ENCODE measurements at regions not wholly inside any gene's neighbourhood (a gene's known extent, or its start where the extent isn't known, plus 50 kb on each side); places are given as distances from the start of the nearest gene placed in this dataset.

DNA sequence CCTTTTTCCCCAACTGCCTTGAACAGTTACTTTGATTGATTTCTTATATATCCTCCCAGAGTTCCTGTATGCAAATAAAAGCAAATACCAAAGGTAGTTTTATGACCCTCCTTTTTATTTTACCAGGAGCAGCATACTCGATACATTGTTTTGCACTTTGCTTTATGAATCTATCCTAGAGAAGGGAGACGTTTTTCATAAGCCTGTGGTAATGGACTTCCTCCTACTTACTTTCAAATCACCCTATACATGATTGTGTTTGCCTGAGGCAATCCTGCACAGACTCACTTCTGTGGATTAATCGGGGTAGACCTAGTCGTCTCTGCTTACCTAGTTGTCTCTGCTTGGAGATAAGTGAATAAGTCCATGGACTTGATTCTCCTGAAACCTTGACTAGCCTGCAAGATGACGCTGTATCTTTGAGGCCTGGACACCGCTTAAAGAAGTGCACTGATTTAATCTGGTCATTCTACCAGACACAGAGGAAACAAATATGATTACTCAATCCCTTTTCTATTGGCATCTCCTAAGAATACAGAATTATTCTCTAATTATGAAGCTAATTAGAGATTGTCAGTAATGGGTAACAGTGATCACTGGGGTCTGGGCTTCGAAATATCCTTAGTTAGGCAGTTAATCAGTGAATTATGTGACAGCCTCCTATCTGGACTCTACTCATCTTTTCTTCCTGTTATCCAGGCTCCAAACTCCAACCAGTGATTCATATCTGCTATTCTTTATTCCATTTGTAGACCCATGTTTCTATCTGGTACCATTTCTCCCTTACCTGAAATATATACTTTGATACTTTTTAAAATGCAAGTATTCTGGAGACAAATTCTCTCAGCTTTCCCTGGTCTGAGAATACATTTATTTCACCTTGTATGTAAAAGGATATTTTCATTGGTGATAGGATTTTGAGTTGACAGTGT, 447.4 kb upstream of the TRIB2 start:
- H3K9me3 Mint-ChIP-seq = no peaks in the 10 kb centered on the region
- no peak overlapping the region for H3K27ac Mint-ChIP-seq
- peaks cover 3% of the 10 kb centered on the region for H3K27me3 Mint-ChIP-seq (ENCODE audit: insufficient read depth, low read depth)
- Histone ChIP-seq H2AFZ (replicated peaks) (no peak overlapping the region), H3K27me3 (no peaks in the 10 kb centered on the region), H3K4me1 (no peaks in the 10 kb centered on the region), H3K4me3 (no peak overlapping the region), H3K4me2 (no peak overlapping the region), H3K9ac (no peak overlapping the region), H4K20me1 (ENCODE audit: low read depth) (no peaks in the 10 kb centered on the region), H3K79me2 (ENCODE audit: low read depth) (no peaks in the 10 kb centered on the region), H3K36me3 (no peaks in the 10 kb centered on the region), H3K9me3 (ENCODE audit: low read depth) (no peaks in the 10 kb centered on the region), H3F3A (ENCODE audit: low read depth) (no peaks in the 10 kb centered on the region), H3K27ac (no peak overlapping the region)
- DNase-seq (ENCODE audit: low spot score) = no peak
- H3K4me3 Mint-ChIP-seq = no peak overlapping the region
- no peaks in the 10 kb centered on the region for H3K36me3 Mint-ChIP-seq
- TF ChIP-seq EZH2 (IDR thresholded peaks at IDR 0.05) = no peak
- TF ChIP-seq EZH2phosphoT487 (IDR thresholded peaks at IDR 0.05) = no peak
- TF ChIP-seq, protein P1, sequence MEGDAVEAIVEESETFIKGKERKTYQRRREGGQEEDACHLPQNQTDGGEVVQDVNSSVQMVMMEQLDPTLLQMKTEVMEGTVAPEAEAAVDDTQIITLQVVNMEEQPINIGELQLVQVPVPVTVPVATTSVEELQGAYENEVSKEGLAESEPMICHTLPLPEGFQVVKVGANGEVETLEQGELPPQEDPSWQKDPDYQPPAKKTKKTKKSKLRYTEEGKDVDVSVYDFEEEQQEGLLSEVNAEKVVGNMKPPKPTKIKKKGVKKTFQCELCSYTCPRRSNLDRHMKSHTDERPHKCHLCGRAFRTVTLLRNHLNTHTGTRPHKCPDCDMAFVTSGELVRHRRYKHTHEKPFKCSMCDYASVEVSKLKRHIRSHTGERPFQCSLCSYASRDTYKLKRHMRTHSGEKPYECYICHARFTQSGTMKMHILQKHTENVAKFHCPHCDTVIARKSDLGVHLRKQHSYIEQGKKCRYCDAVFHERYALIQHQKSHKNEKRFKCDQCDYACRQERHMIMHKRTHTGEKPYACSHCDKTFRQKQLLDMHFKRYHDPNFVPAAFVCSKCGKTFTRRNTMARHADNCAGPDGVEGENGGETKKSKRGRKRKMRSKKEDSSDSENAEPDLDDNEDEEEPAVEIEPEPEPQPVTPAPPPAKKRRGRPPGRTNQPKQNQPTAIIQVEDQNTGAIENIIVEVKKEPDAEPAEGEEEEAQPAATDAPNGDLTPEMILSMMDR (IDR thresholded peaks at IDR 0.05) = no peak
- no peaks in the 10 kb centered on the region for H3K4me1 Mint-ChIP-seq

DNA sequence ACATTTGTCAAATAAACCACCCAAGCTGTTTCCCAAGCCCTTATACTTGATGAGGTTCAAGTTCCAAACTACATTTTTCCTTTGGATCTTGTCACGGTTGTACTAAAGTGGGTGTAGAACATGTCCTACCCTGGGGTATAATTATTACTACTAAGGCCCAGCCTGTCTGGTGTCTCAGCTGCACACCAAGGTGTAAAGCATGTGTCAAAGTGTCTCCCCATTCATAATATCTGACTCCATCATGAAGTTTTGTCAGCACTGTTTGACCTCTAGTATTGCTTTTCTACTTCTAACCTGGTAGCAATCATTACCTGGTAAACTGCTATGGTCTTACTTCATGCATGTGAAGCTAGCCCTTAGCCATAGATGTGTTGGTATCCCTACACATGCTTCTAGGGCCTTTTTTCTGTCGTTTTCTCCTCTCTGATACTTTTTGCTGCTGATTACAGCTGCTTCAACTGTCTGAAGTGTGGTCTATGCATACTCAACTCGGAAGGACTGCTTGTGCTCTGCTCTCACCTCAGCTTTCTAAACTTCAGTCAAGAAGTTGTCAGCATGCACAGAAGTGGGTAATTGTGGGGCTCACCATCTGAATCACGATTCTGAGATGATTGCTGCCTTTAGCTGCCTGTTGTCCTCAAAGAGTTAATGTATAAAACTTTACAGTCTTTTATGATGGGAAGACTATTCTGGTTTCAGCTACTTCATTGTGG, 445.7 kb upstream of the TRIB2 start:
- Histone ChIP-seq H2AFZ (replicated peaks) (peak overlapping the region; percentile 17), H3F3A (ENCODE audit: low read depth) (no peaks in the 10 kb centered on the region), H3K36me3 (no peaks in the 10 kb centered on the region), H3K9me3 (ENCODE audit: low read depth) (no peaks in the 10 kb centered on the region), H3K27me3 (no peaks in the 10 kb centered on the region), H3K27ac (no peak overlapping the region), H3K4me3 (no peak overlapping the region), H3K79me2 (ENCODE audit: low read depth) (no peaks in the 10 kb centered on the region), H3K9ac (no peak overlapping the region), H3K4me1 (no peaks in the 10 kb centered on the region), H4K20me1 (ENCODE audit: low read depth) (no peaks in the 10 kb centered on the region), H3K4me2 (no peak overlapping the region)
- H3K27me3 Mint-ChIP-seq (ENCODE audit: insufficient read depth, low read depth) = peaks cover 2% of the 10 kb centered on the region
- no peaks in the 10 kb centered on the region for H3K4me1 Mint-ChIP-seq
- DNase-seq (ENCODE audit: low spot score) = no peak
- H3K27ac Mint-ChIP-seq = no peak overlapping the region
- H3K4me3 Mint-ChIP-seq = no peak overlapping the region
- H3K9me3 Mint-ChIP-seq = no peaks in the 10 kb centered on the region
- TF ChIP-seq, protein P1 (IDR thresholded peaks at IDR 0.05) = no peak
- no peak for TF ChIP-seq EZH2phosphoT487 (IDR thresholded peaks at IDR 0.05)
- no peak for TF ChIP-seq EZH2 (IDR thresholded peaks at IDR 0.05)
- no peaks in the 10 kb centered on the region for H3K36me3 Mint-ChIP-seq

DNA sequence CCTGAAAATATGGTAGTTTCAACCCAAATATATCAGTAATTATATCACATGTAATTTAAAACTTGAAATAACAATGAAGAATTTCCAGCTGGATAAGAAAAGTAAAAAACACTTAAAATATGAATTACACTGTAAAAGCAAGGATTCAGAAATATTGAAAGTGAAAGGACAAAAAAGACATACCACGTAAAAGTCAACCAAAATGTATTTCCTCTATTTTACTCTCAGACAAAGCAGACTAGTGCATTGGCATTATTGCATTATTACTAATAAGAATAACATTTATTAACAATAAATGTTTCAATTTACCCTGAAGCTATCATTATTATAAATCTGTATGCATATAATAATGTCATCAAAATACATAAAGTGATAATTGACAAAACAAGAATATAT, 445.1 kb upstream of the TRIB2 start:
- H3K4me1 ChIP-seq = no peaks in the 10 kb centered on the region
- DNase-seq (ENCODE audit: low spot score) = no peak
- no peaks in the 10 kb centered on the region for H3F3A ChIP-seq (ENCODE audit: low read depth)
- no peaks in the 10 kb centered on the region for H3K4me1 Mint-ChIP-seq
- no peak overlapping the region for H3K27ac Mint-ChIP-seq
- no peaks in the 10 kb centered on the region for H3K79me2 ChIP-seq (ENCODE audit: low read depth)
- H3K4me2 ChIP-seq = no peak overlapping the region
- peaks cover 4% of the 10 kb centered on the region for H3K27me3 Mint-ChIP-seq (ENCODE audit: insufficient read depth, low read depth)
- H3K9me3 ChIP-seq (ENCODE audit: low read depth) = no peaks in the 10 kb centered on the region
- TF ChIP-seq EZH2 (IDR thresholded peaks at IDR 0.05) (no peak), EZH2phosphoT487 (IDR thresholded peaks at IDR 0.05) (no peak)
- TF ChIP-seq, protein P1 (IDR thresholded peaks at IDR 0.05) = no peak
- H2AFZ ChIP-seq (replicated peaks) = no peak overlapping the region
- H3K36me3 ChIP-seq = no peaks in the 10 kb centered on the region
- no peaks in the 10 kb centered on the region for H3K27me3 ChIP-seq
- H3K4me3 Mint-ChIP-seq = no peak overlapping the region
- no peak overlapping the region for H3K9ac ChIP-seq
- H3K4me3 ChIP-seq = no peak overlapping the region
- no peak overlapping the region for H3K27ac ChIP-seq
- H3K9me3 Mint-ChIP-seq = no peaks in the 10 kb centered on the region
- no peaks in the 10 kb centered on the region for H3K36me3 Mint-ChIP-seq
- H4K20me1 ChIP-seq (ENCODE audit: low read depth) = no peaks in the 10 kb centered on the region
